ENCODE measurements at regions not wholly inside any gene's neighbourhood (a gene's known extent, or its start where the extent isn't known, plus 50 kb on each side); places are given as distances from the start of the nearest gene placed in this dataset.
A peak's percentile ranks its signal among the peaks of the same experiment; 100 is the strongest.

DNA sequence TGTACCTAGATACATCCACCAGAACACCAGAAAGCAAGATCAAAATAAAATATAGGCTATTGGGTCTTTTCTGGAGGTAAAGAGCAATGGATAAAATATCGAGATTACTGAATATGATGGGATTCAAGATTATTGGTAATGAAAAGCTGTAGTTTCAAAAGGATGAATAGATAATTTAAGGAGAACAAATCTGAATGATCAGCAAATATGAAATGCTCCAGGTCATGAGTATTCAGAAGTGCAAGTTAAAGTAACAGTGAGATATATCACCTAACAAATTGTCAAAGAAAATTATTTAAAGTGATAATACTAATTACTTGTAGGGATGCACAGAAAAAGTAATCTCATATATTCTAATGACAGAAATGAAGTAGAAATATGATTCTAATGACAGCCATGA lies 409.6 kb upstream of the MDFIC2 start:
- intact Hi-C loops (cut with micrococcal nuclease; ENCODE audit: unreplicated experiment): no loop called here
- POLR2A ChIA-PET: interaction anchor here (0.5 to 0.8 kb wide), 2 partner anchors 10 to 1069 kb away, joined by 3 read pairs; no protein-coding TSS in a partner anchor
- H3K27ac ChIP-seq (ENCODE audit: low read depth, low read length, poor library complexity, severe bottlenecking): no peak overlapping the region
- no peak overlapping the region for H2AFZ ChIP-seq (ENCODE audit: low read length)
- H3K79me2 ChIP-seq (ENCODE audit: insufficient read depth, low read depth, low read length): no peaks in the 10 kb centered on the region
- CTCF ChIA-PET (ENCODE audit: unreplicated experiment): no interaction called here
- TF ChIP-seq EZH2phosphoT487 (IDR thresholded peaks at IDR 0.05; ENCODE audit: borderline replicate concordance, low read depth, low read length): no peak
- TF ChIP-seq, protein P1, sequence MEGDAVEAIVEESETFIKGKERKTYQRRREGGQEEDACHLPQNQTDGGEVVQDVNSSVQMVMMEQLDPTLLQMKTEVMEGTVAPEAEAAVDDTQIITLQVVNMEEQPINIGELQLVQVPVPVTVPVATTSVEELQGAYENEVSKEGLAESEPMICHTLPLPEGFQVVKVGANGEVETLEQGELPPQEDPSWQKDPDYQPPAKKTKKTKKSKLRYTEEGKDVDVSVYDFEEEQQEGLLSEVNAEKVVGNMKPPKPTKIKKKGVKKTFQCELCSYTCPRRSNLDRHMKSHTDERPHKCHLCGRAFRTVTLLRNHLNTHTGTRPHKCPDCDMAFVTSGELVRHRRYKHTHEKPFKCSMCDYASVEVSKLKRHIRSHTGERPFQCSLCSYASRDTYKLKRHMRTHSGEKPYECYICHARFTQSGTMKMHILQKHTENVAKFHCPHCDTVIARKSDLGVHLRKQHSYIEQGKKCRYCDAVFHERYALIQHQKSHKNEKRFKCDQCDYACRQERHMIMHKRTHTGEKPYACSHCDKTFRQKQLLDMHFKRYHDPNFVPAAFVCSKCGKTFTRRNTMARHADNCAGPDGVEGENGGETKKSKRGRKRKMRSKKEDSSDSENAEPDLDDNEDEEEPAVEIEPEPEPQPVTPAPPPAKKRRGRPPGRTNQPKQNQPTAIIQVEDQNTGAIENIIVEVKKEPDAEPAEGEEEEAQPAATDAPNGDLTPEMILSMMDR (conservative IDR thresholded peaks at IDR 0.05; ENCODE audit: low read length): no peak
- no peaks in the 10 kb centered on the region for H4K20me1 ChIP-seq (ENCODE audit: insufficient read depth, low read length)
- BruUV-seq (replicated peaks): no TSS peak
- no peak overlapping the region for H3K4me3 ChIP-seq (ENCODE audit: low read depth, low read length, poor library complexity, severe bottlenecking)
- no peak for DNase-seq (ENCODE audit: low spot score)
- H3K9me3 ChIP-seq (ENCODE audit: low read length): no peaks in the 10 kb centered on the region
- no peaks in the 10 kb centered on the region for H3K4me1 ChIP-seq (ENCODE audit: insufficient read depth, low read length, poor library complexity, severe bottlenecking)
- H3K36me3 ChIP-seq (ENCODE audit: insufficient read depth, low read length): no peaks in the 10 kb centered on the region
- H3K4me2 ChIP-seq (ENCODE audit: low read length): no peak overlapping the region
- no peaks in the 10 kb centered on the region for H3K9me2 ChIP-seq (ENCODE audit: insufficient read depth, low read length)

DNA sequence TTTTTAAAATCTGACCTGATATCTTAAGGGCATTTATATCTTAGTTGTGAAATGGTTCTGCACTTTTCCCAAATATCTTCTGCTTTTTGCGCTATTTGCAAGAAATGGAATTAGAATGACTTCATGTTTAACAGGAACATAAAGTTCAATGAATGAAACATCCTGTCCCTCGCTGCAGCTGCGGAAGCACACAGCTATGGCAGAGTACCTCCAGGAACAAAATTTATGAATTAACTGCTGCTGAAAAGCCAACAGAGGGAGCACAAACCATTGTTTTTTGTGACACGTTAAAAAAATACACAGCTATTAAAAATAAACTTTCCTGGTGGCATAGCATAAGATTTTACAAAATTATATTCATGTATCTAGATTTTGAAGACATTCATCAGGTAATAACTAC lies 404.4 kb upstream of the MDFIC2 start:
- H3K9me3 ChIP-seq (ENCODE audit: low read length): 0 out of 2 replicates have a peak, but pooled peaks cover 3% of the 10 kb centered on the region
- intact Hi-C loops (cut with micrococcal nuclease; ENCODE audit: unreplicated experiment): no loop called here
- H2AFZ ChIP-seq (ENCODE audit: low read length): no peak overlapping the region
- H3K4me2 ChIP-seq (ENCODE audit: low read length): no peak overlapping the region
- no peak overlapping the region for H3K4me3 ChIP-seq (ENCODE audit: low read depth, low read length, poor library complexity, severe bottlenecking)
- no peaks in the 10 kb centered on the region for H3K36me3 ChIP-seq (ENCODE audit: insufficient read depth, low read length)
- no peaks in the 10 kb centered on the region for H4K20me1 ChIP-seq (ENCODE audit: insufficient read depth, low read length)
- ChIA-PET CTCF (ENCODE audit: unreplicated experiment) (no interaction called here), POLR2A (interaction anchor here (0.7 kb wide), 1 partner anchor 795 kb away, joined by 3 read pairs; no protein-coding TSS in a partner anchor)
- H3K9me2 ChIP-seq (ENCODE audit: insufficient read depth, low read length): no peaks in the 10 kb centered on the region
- no peak for DNase-seq (ENCODE audit: low spot score)
- BruUV-seq (replicated peaks): no TSS peak
- H3K79me2 ChIP-seq (ENCODE audit: insufficient read depth, low read depth, low read length): no peaks in the 10 kb centered on the region
- no peaks in the 10 kb centered on the region for H3K4me1 ChIP-seq (ENCODE audit: insufficient read depth, low read length, poor library complexity, severe bottlenecking)
- TF ChIP-seq, protein P1 (conservative IDR thresholded peaks at IDR 0.05; ENCODE audit: low read length): peak; percentile 31; the same call in 1 of the 2 replicates
- TF ChIP-seq EZH2phosphoT487 (IDR thresholded peaks at IDR 0.05; ENCODE audit: borderline replicate concordance, low read depth, low read length): no peak
- H3K27ac ChIP-seq (ENCODE audit: low read depth, low read length, poor library complexity, severe bottlenecking): no peak overlapping the region

DNA sequence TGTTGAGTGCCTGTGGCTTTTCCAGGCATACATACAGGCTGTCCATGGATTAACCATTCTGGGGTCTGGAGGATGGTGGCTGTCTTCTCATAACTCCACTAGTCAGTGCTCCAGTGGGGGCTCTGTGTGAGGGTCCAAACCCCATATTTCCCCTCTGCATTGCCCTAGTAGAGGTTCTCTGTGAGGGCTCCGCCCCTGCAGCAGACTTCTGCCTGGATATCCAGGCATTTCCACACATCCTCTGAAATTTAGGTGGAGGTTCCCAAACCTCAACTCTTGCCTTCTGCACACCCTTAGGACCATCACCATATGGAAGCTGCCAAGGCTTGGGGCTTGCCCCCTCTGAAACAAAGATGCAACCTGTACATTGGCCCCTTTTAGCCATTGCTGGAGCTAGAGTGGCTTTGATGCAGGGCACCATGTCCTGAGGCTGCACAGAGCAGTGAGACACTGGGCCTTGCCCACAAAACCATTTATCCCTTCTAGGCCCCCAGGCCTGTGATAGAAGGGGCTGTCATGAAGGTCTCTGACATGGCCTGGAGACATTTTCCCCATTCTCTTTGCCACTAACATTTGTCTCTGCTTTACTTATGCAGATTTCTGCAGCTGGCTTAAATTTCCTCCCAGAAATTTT lies 400.1 kb upstream of the MDFIC2 start:
- H3K9me2 ChIP-seq (ENCODE audit: insufficient read depth, low read length): no peaks in the 10 kb centered on the region
- POLR2A ChIA-PET: no interaction called here
- intact Hi-C loops (cut with micrococcal nuclease; ENCODE audit: unreplicated experiment): no loop called here
- no peak for TF ChIP-seq EZH2phosphoT487 (IDR thresholded peaks at IDR 0.05; ENCODE audit: borderline replicate concordance, low read depth, low read length)
- TF ChIP-seq, protein P1 (conservative IDR thresholded peaks at IDR 0.05; ENCODE audit: low read length): no peak
- peak; percentile 3 for DNase-seq (ENCODE audit: low spot score)
- no peak overlapping the region for H3K4me3 ChIP-seq (ENCODE audit: low read depth, low read length, poor library complexity, severe bottlenecking)
- no peak overlapping the region for H2AFZ ChIP-seq (ENCODE audit: low read length)
- BruUV-seq (replicated peaks): no TSS peak
- no peak overlapping the region for H3K4me2 ChIP-seq (ENCODE audit: low read length)
- no peaks in the 10 kb centered on the region for H3K79me2 ChIP-seq (ENCODE audit: insufficient read depth, low read depth, low read length)
- no peaks in the 10 kb centered on the region for H3K36me3 ChIP-seq (ENCODE audit: insufficient read depth, low read length)
- 0 out of 2 replicates have a peak, but pooled peaks cover 3% of the 10 kb centered on the region for H3K9me3 ChIP-seq (ENCODE audit: low read length)
- CTCF ChIA-PET (ENCODE audit: unreplicated experiment): no interaction called here
- H3K27ac ChIP-seq (ENCODE audit: low read depth, low read length, poor library complexity, severe bottlenecking): no peak overlapping the region
- no peaks in the 10 kb centered on the region for H3K4me1 ChIP-seq (ENCODE audit: insufficient read depth, low read length, poor library complexity, severe bottlenecking)
- no peaks in the 10 kb centered on the region for H4K20me1 ChIP-seq (ENCODE audit: insufficient read depth, low read length)

Measured in OCI-LY7 (cell line).